ENCODE measurements at regions not wholly inside any gene's neighbourhood (a gene's known extent, or its start where the extent isn't known, plus 50 kb on each side); places are given as distances from the start of the nearest gene placed in this dataset.

- no peak overlapping the region for H3K4me3 ChIP-seq (ENCODE audit: low read depth, low read length)
- no peak for DNase-seq (ENCODE audit: low read depth, low spot score)
- TF ChIP-seq CTCF (IDR thresholded peaks at IDR 0.05; ENCODE audit: insufficient read depth, low read length, missing control alignments): no peak
- ChIA-PET POLR2A (no interaction called here), CTCF (no interaction called here)
Observed at GRCh38 chr4:100569196-100569595, 51.4 kb upstream of the EMCN start.
